CD4-positive, CD25-positive, alpha-beta regulatory T cell (primary cell): ENCODE measurements at regions not wholly inside any gene's neighbourhood (a gene's known extent, or its start where the extent isn't known, plus 50 kb on each side); places are given as distances from the start of the nearest gene placed in this dataset.
A peak's percentile ranks its signal among the peaks of the same experiment; 100 is the strongest.

Experiments
- ATAC-seq, 2 donors: fragments of 150-1000 bp; cut with Tn5 transposase; one replicate each; pipeline ENCODE4 v1.10.0; 2021; ENCODE audit warnings: low read depth in 2 of 2, moderate number of reproducible peaks in 2 of 2, moderate library complexity in 1 of 2
- DNase-seq, 3 donors: peaks; one replicate each; pipeline versions ENCODE4 v3.0.0 to v3.0.0-alpha.2; 2012 to 2022; ENCODE audit warnings: mixed read lengths in 1 of 3
- H3K27ac ChIP-seq: one replicate; pipeline ENCODE4 v1.7.0; 2013; ENCODE audit warnings: mild to moderate bottlenecking, low read length; ENCODE audit not compliant: insufficient read depth, poor library complexity, severe bottlenecking
- H3K27me3 ChIP-seq: one replicate; pipeline ENCODE4 v1.7.0; 2013; ENCODE audit warnings: low read length; ENCODE audit not compliant: control insufficient read depth, insufficient read depth
- H3K36me3 ChIP-seq: one replicate; pipeline ENCODE4 v1.7.0; 2013; ENCODE audit warnings: mild to moderate bottlenecking, low read length, moderate library complexity; ENCODE audit not compliant: control insufficient read depth, insufficient read depth
- H3K4me1 ChIP-seq: 2 replicates; pipeline ENCODE4 v1.7.0; 2013; ENCODE audit warnings: mild to moderate bottlenecking, low read length; ENCODE audit not compliant: insufficient read depth, control insufficient read depth, poor library complexity, severe bottlenecking
- H3K4me3 ChIP-seq: one replicate; pipeline ENCODE4 v1.7.0; 2013; ENCODE audit warnings: low read depth, mild to moderate bottlenecking, low read length, moderate library complexity
- H3K9me3 ChIP-seq, 2 experiments: 1 replicate in 1 of 2; 2 replicates in 1 of 2; pipeline ENCODE4 v1.7.0; 2013; ENCODE audit warnings: low read length in 2 of 2, mild to moderate bottlenecking in 1 of 2, moderate library complexity in 1 of 2; ENCODE audit not compliant: control insufficient read depth in 2 of 2
- H3K27ac Mint-ChIP-seq, 3 donors: one replicate each; pipeline ENCODE4 v1.8.0; 2020 to 2022; ENCODE audit warnings: mild to moderate bottlenecking in 3 of 3, mixed read lengths in 3 of 3, moderate library complexity in 2 of 3
- H3K27me3 Mint-ChIP-seq: one replicate; pipeline ENCODE4 v1.8.0; 2022; ENCODE audit warnings: mild to moderate bottlenecking, mixed read lengths
- H3K36me3 Mint-ChIP-seq: one replicate; pipeline ENCODE4 v1.8.0; 2020; ENCODE audit warnings: mixed read lengths
- H3K4me1 Mint-ChIP-seq, 4 donors: one replicate each; pipeline ENCODE4 v1.8.0; 2020 to 2022; ENCODE audit warnings: mixed read lengths in 4 of 4, mild to moderate bottlenecking in 1 of 4
- H3K4me3 Mint-ChIP-seq, 4 donors: one replicate each; pipeline ENCODE4 v1.8.0; 2020 to 2022; ENCODE audit warnings: mild to moderate bottlenecking in 4 of 4, mixed read lengths in 4 of 4, moderate library complexity in 3 of 4
- H3K9me3 Mint-ChIP-seq, 7 donors: one replicate each; pipeline ENCODE4 v1.8.0; 2020 to 2022; ENCODE audit warnings: mixed read lengths in 7 of 7, mild to moderate bottlenecking in 3 of 7, moderate library complexity in 2 of 7

- DNase-seq (no peak), ATAC-seq (no peak)
- Mint-ChIP-seq H3K36me3 (no peaks in the 10 kb centered on the region), H3K4me3 (no peak overlapping the region), H3K9me3 (peaks cover 0 to 11% (median 3%) of the 10 kb centered on the region in 7 donors), H3K4me1 (no peaks in the 10 kb centered on the region), H3K27me3 (peaks cover 20% of the 10 kb centered on the region), H3K27ac (peak overlapping the region in 1 of 3 donors; percentile 32)
- H3K9me3 ChIP-seq = peaks cover 5 to 9% of the 10 kb centered on the region in 2 experiments
- no peaks in the 10 kb centered on the region for H3K4me1 ChIP-seq
- H3K36me3 ChIP-seq = no peaks in the 10 kb centered on the region
- no peaks in the 10 kb centered on the region for H3K27me3 ChIP-seq
- H3K27ac ChIP-seq = no peak overlapping the region
- no peak overlapping the region for H3K4me3 ChIP-seq
Observed at GRCh38 chr1:201771466-201771865, 57.5 kb upstream of the IPO9 start.

GRCh38 chr1:201772178-201772577, 56.8 kb upstream of the IPO9 start:
- Mint-ChIP-seq H3K4me3 (no peak overlapping the region), H3K27ac (peak overlapping the region in 1 of 3 donors; percentile 7), H3K9me3 (peaks cover 0 to 11% (median 3%) of the 10 kb centered on the region in 7 donors), H3K4me1 (no peaks in the 10 kb centered on the region), H3K36me3 (no peaks in the 10 kb centered on the region), H3K27me3 (peaks cover 18% of the 10 kb centered on the region)
- DNase-seq (no peak), ATAC-seq (no peak)
- H3K9me3 ChIP-seq = peaks cover 5 to 9% of the 10 kb centered on the region in 2 experiments
- no peaks in the 10 kb centered on the region for H3K4me1 ChIP-seq
- H3K4me3 ChIP-seq = no peak overlapping the region
- no peaks in the 10 kb centered on the region for H3K36me3 ChIP-seq
- no peak overlapping the region for H3K27ac ChIP-seq
- H3K27me3 ChIP-seq = no peaks in the 10 kb centered on the region

GRCh38 chr1:201773764-201774163, 55.2 kb upstream of the IPO9 start:
- H3K27me3 Mint-ChIP-seq = peaks cover 22% of the 10 kb centered on the region
- H3K27me3 ChIP-seq = no peaks in the 10 kb centered on the region
- no peaks in the 10 kb centered on the region for H3K4me1 ChIP-seq
- peaks cover 0 to 11% (median 3%) of the 10 kb centered on the region in 7 donors for H3K9me3 Mint-ChIP-seq
- H3K27ac Mint-ChIP-seq = no peak overlapping the region
- no peak overlapping the region for H3K27ac ChIP-seq
- no peaks in the 10 kb centered on the region for H3K36me3 ChIP-seq
- peaks cover 5 to 9% of the 10 kb centered on the region in 2 experiments for H3K9me3 ChIP-seq
- H3K4me3 ChIP-seq = no peak overlapping the region
- no peak overlapping the region for H3K4me3 Mint-ChIP-seq
- no peak for ATAC-seq
- no peak for DNase-seq
- H3K36me3 Mint-ChIP-seq = no peaks in the 10 kb centered on the region
- no peaks in the 10 kb centered on the region for H3K4me1 Mint-ChIP-seq

GRCh38 chr1:201774224-201774982, 54.6 kb upstream of the IPO9 start:
- no peaks in the 10 kb centered on the region for H3K27me3 ChIP-seq
- H3K4me1 ChIP-seq = no peaks in the 10 kb centered on the region
- H3K4me3 ChIP-seq = no peak overlapping the region
- H3K4me1 Mint-ChIP-seq = no peaks in the 10 kb centered on the region
- ATAC-seq (no peak), DNase-seq (no peak)
- H3K27ac Mint-ChIP-seq = no peak overlapping the region
- H3K27ac ChIP-seq = no peak overlapping the region
- no peaks in the 10 kb centered on the region for H3K36me3 Mint-ChIP-seq
- H3K36me3 ChIP-seq = no peaks in the 10 kb centered on the region
- peaks cover 0 to 11% (median 3%) of the 10 kb centered on the region in 7 donors for H3K9me3 Mint-ChIP-seq
- no peak overlapping the region for H3K4me3 Mint-ChIP-seq
- H3K27me3 Mint-ChIP-seq = peaks cover 21% of the 10 kb centered on the region
- peaks cover 5 to 9% of the 10 kb centered on the region in 2 experiments for H3K9me3 ChIP-seq

GRCh38 chr1:201774983-201775344, 54.0 kb upstream of the IPO9 start:
- no peak overlapping the region for H3K4me3 ChIP-seq
- Mint-ChIP-seq H3K36me3 (no peaks in the 10 kb centered on the region), H3K27me3 (peaks cover 16% of the 10 kb centered on the region), H3K4me1 (no peaks in the 10 kb centered on the region), H3K4me3 (no peak overlapping the region), H3K9me3 (peaks cover 0 to 11% (median 3%) of the 10 kb centered on the region in 7 donors), H3K27ac (no peak overlapping the region)
- no peak for ATAC-seq
- H3K4me1 ChIP-seq = no peaks in the 10 kb centered on the region
- H3K9me3 ChIP-seq = peaks cover 5 to 9% of the 10 kb centered on the region in 2 experiments
- H3K36me3 ChIP-seq = no peaks in the 10 kb centered on the region
- no peaks in the 10 kb centered on the region for H3K27me3 ChIP-seq
- DNase-seq = no peak
- no peak overlapping the region for H3K27ac ChIP-seq

- ATAC-seq = no peak
- no peaks in the 10 kb centered on the region for H3K27me3 ChIP-seq
- no peak overlapping the region for H3K4me3 Mint-ChIP-seq
Observed at GRCh38 chr1:201775380-201775779, 53.6 kb upstream of the IPO9 start.

GRCh38 chr1:201778279-201779065, 50.5 kb upstream of the IPO9 start:
- Mint-ChIP-seq H3K9me3 (no peaks in the 10 kb centered on the region), H3K4me3 (no peak overlapping the region), H3K4me1 (no peaks in the 10 kb centered on the region), H3K27ac (no peak overlapping the region), H3K27me3 (peaks cover 9% of the 10 kb centered on the region), H3K36me3 (no peaks in the 10 kb centered on the region)
- H3K27ac ChIP-seq = no peak overlapping the region
- H3K4me1 ChIP-seq = no peaks in the 10 kb centered on the region
- DNase-seq (no peak), ATAC-seq (no peak)
- H3K4me3 ChIP-seq = no peak overlapping the region
- H3K36me3 ChIP-seq = no peaks in the 10 kb centered on the region
- H3K27me3 ChIP-seq = no peaks in the 10 kb centered on the region
- H3K9me3 ChIP-seq = no peaks in the 10 kb centered on the region

More at GRCh38 chr1:201775380-201775779, 53.6 kb upstream of the IPO9 start:
- Mint-ChIP-seq H3K36me3 (no peaks in the 10 kb centered on the region), H3K9me3 (peaks cover 0 to 10% (median 2%) of the 10 kb centered on the region in 7 donors), H3K4me1 (no peaks in the 10 kb centered on the region), H3K27me3 (peaks cover 14% of the 10 kb centered on the region), H3K27ac (no peak overlapping the region)
- Histone ChIP-seq H3K4me1 (no peaks in the 10 kb centered on the region), H3K36me3 (no peaks in the 10 kb centered on the region), H3K9me3 (peaks cover 5 to 9% of the 10 kb centered on the region in 2 experiments), H3K27ac (no peak overlapping the region), H3K4me3 (no peak overlapping the region)
- DNase-seq = no peak
